ENCODE measurements at regions not wholly inside any gene's neighbourhood (a gene's known extent, or its start where the extent isn't known, plus 50 kb on each side); places are given as distances from the start of the nearest gene placed in this dataset.

DNA sequence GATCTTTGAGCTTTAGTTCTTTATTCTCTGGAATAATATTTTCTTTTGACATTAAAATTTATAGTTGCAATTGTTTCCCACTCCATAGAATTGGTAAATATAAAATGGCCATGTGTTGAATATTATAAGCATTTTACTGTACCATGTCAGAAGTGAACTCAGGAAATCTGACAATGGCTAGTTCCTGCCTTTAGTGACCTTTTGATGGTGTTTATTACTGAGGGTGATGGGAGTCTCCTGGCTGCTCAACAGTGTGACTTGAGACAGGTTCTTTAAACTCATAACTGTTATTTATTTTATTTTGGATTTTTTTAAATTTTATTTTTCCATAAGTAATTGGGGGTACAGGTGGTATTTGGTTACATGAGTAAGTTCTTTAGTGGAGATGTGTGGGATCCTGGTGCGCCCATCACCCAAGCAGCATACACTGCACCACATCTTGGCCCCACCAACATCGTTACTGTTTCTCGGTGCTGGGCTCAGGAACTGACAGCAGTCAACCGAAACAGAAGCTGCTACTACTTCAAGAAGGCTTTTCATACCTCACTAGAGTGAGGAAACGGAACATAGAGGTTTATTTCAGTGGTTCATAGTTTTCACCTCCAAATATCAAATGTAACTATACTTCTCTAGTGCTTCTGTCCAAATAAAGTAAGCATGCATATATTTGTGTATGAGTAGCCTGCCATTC, 90.4 kb downstream of the PLEKHG1 start:
- H3K9me3 ChIP-seq (ENCODE audit: low read length), result no peaks in the 10 kb centered on the region
- H3K9me2 ChIP-seq (ENCODE audit: insufficient read depth, low read length), result no peaks in the 10 kb centered on the region
- H4K20me1 ChIP-seq (ENCODE audit: insufficient read depth), result no peaks in the 10 kb centered on the region
- no peak for TF ChIP-seq TAF1 (IDR thresholded peaks at IDR 0.05; ENCODE audit: low read depth)
- TF ChIP-seq, protein P1, sequence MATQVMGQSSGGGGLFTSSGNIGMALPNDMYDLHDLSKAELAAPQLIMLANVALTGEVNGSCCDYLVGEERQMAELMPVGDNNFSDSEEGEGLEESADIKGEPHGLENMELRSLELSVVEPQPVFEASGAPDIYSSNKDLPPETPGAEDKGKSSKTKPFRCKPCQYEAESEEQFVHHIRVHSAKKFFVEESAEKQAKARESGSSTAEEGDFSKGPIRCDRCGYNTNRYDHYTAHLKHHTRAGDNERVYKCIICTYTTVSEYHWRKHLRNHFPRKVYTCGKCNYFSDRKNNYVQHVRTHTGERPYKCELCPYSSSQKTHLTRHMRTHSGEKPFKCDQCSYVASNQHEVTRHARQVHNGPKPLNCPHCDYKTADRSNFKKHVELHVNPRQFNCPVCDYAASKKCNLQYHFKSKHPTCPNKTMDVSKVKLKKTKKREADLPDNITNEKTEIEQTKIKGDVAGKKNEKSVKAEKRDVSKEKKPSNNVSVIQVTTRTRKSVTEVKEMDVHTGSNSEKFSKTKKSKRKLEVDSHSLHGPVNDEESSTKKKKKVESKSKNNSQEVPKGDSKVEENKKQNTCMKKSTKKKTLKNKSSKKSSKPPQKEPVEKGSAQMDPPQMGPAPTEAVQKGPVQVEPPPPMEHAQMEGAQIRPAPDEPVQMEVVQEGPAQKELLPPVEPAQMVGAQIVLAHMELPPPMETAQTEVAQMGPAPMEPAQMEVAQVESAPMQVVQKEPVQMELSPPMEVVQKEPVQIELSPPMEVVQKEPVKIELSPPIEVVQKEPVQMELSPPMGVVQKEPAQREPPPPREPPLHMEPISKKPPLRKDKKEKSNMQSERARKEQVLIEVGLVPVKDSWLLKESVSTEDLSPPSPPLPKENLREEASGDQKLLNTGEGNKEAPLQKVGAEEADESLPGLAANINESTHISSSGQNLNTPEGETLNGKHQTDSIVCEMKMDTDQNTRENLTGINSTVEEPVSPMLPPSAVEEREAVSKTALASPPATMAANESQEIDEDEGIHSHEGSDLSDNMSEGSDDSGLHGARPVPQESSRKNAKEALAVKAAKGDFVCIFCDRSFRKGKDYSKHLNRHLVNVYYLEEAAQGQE (IDR thresholded peaks at IDR 0.05; ENCODE audit: borderline replicate concordance), result no peak
- no peak for TF ChIP-seq RAD21 (conservative IDR thresholded peaks at IDR 0.05)
- TF ChIP-seq MXI1 (conservative IDR thresholded peaks at IDR 0.05; ENCODE audit: poor library complexity, severe bottlenecking), result no peak
- TF ChIP-seq POLR2AphosphoS5 (IDR thresholded peaks at IDR 0.05), result no peak
- TF ChIP-seq, protein P2, sequence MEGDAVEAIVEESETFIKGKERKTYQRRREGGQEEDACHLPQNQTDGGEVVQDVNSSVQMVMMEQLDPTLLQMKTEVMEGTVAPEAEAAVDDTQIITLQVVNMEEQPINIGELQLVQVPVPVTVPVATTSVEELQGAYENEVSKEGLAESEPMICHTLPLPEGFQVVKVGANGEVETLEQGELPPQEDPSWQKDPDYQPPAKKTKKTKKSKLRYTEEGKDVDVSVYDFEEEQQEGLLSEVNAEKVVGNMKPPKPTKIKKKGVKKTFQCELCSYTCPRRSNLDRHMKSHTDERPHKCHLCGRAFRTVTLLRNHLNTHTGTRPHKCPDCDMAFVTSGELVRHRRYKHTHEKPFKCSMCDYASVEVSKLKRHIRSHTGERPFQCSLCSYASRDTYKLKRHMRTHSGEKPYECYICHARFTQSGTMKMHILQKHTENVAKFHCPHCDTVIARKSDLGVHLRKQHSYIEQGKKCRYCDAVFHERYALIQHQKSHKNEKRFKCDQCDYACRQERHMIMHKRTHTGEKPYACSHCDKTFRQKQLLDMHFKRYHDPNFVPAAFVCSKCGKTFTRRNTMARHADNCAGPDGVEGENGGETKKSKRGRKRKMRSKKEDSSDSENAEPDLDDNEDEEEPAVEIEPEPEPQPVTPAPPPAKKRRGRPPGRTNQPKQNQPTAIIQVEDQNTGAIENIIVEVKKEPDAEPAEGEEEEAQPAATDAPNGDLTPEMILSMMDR (IDR thresholded peaks at IDR 0.05; ENCODE audit: poor library complexity, severe bottlenecking), result no peak
- TF ChIP-seq EP300 (conservative IDR thresholded peaks at IDR 0.05; ENCODE audit: poor library complexity, severe bottlenecking), result no peak
- TF ChIP-seq SMC3 (conservative IDR thresholded peaks at IDR 0.05; ENCODE audit: poor library complexity), result no peak
- no peaks in the 10 kb centered on the region for H3K27me3 ChIP-seq (ENCODE audit: insufficient read depth, low read depth, low read length)
- H3K9ac ChIP-seq (ENCODE audit: low read length), result no peak overlapping the region
- no peak overlapping the region for H3K4me3 ChIP-seq (ENCODE audit: low read length)
- H3F3A ChIP-seq (ENCODE audit: insufficient read depth, low read length, poor library complexity, severe bottlenecking), result no peaks in the 10 kb centered on the region
- no peaks in the 10 kb centered on the region for H3K79me2 ChIP-seq (replicated peaks; ENCODE audit: insufficient read depth, low read length)
- H2AFZ ChIP-seq (ENCODE audit: low read depth, low read length), result no peak overlapping the region
- H3K4me2 ChIP-seq (ENCODE audit: low read length), result no peak overlapping the region
- no peak overlapping the region for H3K27ac ChIP-seq (ENCODE audit: low read length)
- no peaks in the 10 kb centered on the region for H3K36me3 ChIP-seq (ENCODE audit: insufficient read depth, low read length)

DNA sequence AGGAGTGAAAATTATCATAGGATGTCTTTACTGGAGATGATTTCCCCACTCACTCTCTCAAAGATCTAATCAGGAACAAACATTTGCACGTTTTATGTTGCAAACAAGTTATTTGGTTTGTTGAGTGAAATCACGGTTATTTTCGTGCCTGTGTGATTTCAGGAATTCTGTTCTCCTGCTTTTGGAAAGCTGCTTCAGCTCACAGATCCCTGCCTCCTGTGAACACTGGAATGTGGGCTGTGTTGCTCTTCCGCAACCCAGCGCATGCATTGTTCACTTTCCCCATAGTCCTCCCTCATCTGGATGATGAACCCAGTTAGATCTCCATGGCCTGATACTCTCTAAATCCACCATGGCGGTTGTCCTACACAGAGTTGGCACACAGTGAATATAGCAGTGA, 91.0 kb downstream of the PLEKHG1 start:
- no peaks in the 10 kb centered on the region for H3K79me2 ChIP-seq (replicated peaks; ENCODE audit: insufficient read depth, low read length)
- no peaks in the 10 kb centered on the region for H3F3A ChIP-seq (ENCODE audit: insufficient read depth, low read length, poor library complexity, severe bottlenecking)
- H3K9ac ChIP-seq (ENCODE audit: low read length), result no peak overlapping the region
- TF ChIP-seq, protein P1 (IDR thresholded peaks at IDR 0.05; ENCODE audit: borderline replicate concordance), result no peak
- TF ChIP-seq RAD21 (conservative IDR thresholded peaks at IDR 0.05), result no peak
- no peak for TF ChIP-seq TAF1 (IDR thresholded peaks at IDR 0.05; ENCODE audit: low read depth)
- no peak for TF ChIP-seq EZH2 (IDR thresholded peaks at IDR 0.05; ENCODE audit: borderline replicate concordance, insufficient read depth, low read length, poor library complexity, severe bottlenecking)
- no peak for TF ChIP-seq MXI1 (conservative IDR thresholded peaks at IDR 0.05; ENCODE audit: poor library complexity, severe bottlenecking)
- TF ChIP-seq EP300 (conservative IDR thresholded peaks at IDR 0.05; ENCODE audit: poor library complexity, severe bottlenecking), result no peak
- TF ChIP-seq, protein P2 (IDR thresholded peaks at IDR 0.05; ENCODE audit: poor library complexity, severe bottlenecking), result no peak
- TF ChIP-seq POLR2AphosphoS5 (IDR thresholded peaks at IDR 0.05), result no peak
- TF ChIP-seq SMC3 (conservative IDR thresholded peaks at IDR 0.05; ENCODE audit: poor library complexity), result no peak
- H3K36me3 ChIP-seq (ENCODE audit: insufficient read depth, low read length), result no peaks in the 10 kb centered on the region
- H4K20me1 ChIP-seq (ENCODE audit: insufficient read depth), result no peaks in the 10 kb centered on the region
- no peaks in the 10 kb centered on the region for H3K9me3 ChIP-seq (ENCODE audit: low read length)
- no peak overlapping the region for H3K27ac ChIP-seq (ENCODE audit: low read length)
- H3K4me2 ChIP-seq (ENCODE audit: low read length), result no peak overlapping the region
- H2AFZ ChIP-seq (ENCODE audit: low read depth, low read length), result no peak overlapping the region
- H3K9me2 ChIP-seq (ENCODE audit: insufficient read depth, low read length), result no peaks in the 10 kb centered on the region
- H3K27me3 ChIP-seq (ENCODE audit: insufficient read depth, low read depth, low read length), result no peaks in the 10 kb centered on the region
- H3K4me3 ChIP-seq (ENCODE audit: low read length), result no peak overlapping the region

All from neural cell (in vitro differentiated cells).